K562 (cell line): ENCODE measurements at regions not wholly inside any gene's neighbourhood (a gene's known extent, or its start where the extent isn't known, plus 50 kb on each side); places are given as distances from the start of the nearest gene placed in this dataset.

Experiments
- ATAC-seq: fragments of 200-7000 bp; cut with Tn5 transposase; 3 replicates; pipeline ENCODE4 v1.9.1; 2020; ENCODE audit warnings: moderate library complexity
- BruUV-seq: library from RNA; stranded (reverse); fragments of 400-500 nt; replicated peaks from 2 replicates; lab custom pipeline; 2021; lab: Mats Ljungman, UMichigan
- CTCF ChIA-PET: fragments of 300-600 bp; formaldehyde crosslinking; extraction: SDS; loops from one replicate; lab custom pipeline; 2021; ENCODE audit warnings: low intra/inter-chr PET ratio; lab: Yijun Ruan, JAX
- POLR2A ChIA-PET: fragments of 300-600, 350-650 bp; sonication (Branson Sonifier 250); formaldehyde crosslinking; extraction: SDS; loops from one replicate; lab custom pipeline; 2021; ENCODE audit warnings: antibody characterized with exemption, inconsistent platforms; lab: Yijun Ruan, JAX
- DNase-seq, 4 experiments: peaks; one replicate each; pipeline versions ENCODE4 v3.0.0 to v3.0.0-alpha.2; 2011 to 2018; ENCODE audit warnings: low spot score in 3 of 4, mixed read lengths in 3 of 4; ENCODE audit errors: extremely low read depth in 1 of 4
- FAIRE-seq: peaks from 2 replicates; lab custom pipeline; 2011; peaks lifted over from hg19 to GRCh38; lab: Jason Lieb, UNC
- H2AFZ ChIP-seq: 2 replicates; pipeline ENCODE4 v1.6.0; 2011; ENCODE audit warnings: low read depth, low read length, control low read depth, inconsistent platforms
- H3K27ac ChIP-seq: fragments of 200-600 bp; 3 replicates; pipeline ENCODE4 v1.8.0; 2011; ENCODE audit warnings: low read depth, mild to moderate bottlenecking, control low read depth, inconsistent platforms, low read length, moderate library complexity, mixed read lengths; ENCODE audit errors: extremely low read depth
- H3K27me3 ChIP-seq, 2 experiments: fragments of 300-600 bp in 1 of 2; 2 replicates in 1 of 2; 3 replicates in 1 of 2; pipeline versions ENCODE4 v1.6.0 to v1.8.0; 2011; ENCODE audit warnings: inconsistent platforms in 2 of 2, low read length in 2 of 2, mild to moderate bottlenecking in 1 of 2, mixed read lengths in 1 of 2, moderate library complexity in 1 of 2; ENCODE audit not compliant: control insufficient read depth in 2 of 2, insufficient read depth in 2 of 2
- H3K36me3 ChIP-seq: fragments of 300-600 bp; 3 replicates; pipeline ENCODE4 v1.8.0; 2011; ENCODE audit warnings: mild to moderate bottlenecking, low read length, inconsistent platforms; ENCODE audit not compliant: control insufficient read depth, insufficient read depth
- H3K4me1 ChIP-seq, 2 experiments: fragments of 200-600 bp in 1 of 2; replicated peaks in 1 of 2; 2 replicates in 1 of 2; 3 replicates in 1 of 2; pipeline versions ENCODE4 v1.5.1 to v1.8.0; 2011; ENCODE audit warnings: inconsistent platforms in 2 of 2, low read length in 2 of 2, mild to moderate bottlenecking in 1 of 2, mixed read lengths in 1 of 2, moderate library complexity in 1 of 2; ENCODE audit not compliant: control insufficient read depth in 2 of 2, insufficient read depth in 2 of 2
- H3K4me2 ChIP-seq: 2 replicates; pipeline ENCODE4 v1.6.1; 2011; ENCODE audit warnings: low read length, control low read depth, inconsistent platforms, mixed read lengths; ENCODE audit not compliant: insufficient read depth
- H3K4me3 ChIP-seq: fragments of 200-600 bp; sonication (generic), shearing (Covaris generic); 2 replicates; pipeline ENCODE4 v1.5.1; 2016; ENCODE audit warnings: control low read depth, inconsistent platforms
- H3K79me2 ChIP-seq: fragments of 200-600 bp; 3 replicates; pipeline ENCODE4 v1.8.0; 2011; ENCODE audit warnings: low read length, inconsistent platforms; ENCODE audit not compliant: control insufficient read depth, insufficient read depth
- H3K9ac ChIP-seq, 2 experiments: 2 replicates each; pipeline versions ENCODE4 v1.6.0 to v1.6.1; 2011; ENCODE audit warnings: low read depth in 2 of 2, low read length in 2 of 2, control low read depth in 1 of 2, inconsistent platforms in 1 of 2, mild to moderate bottlenecking in 1 of 2, mixed read lengths in 1 of 2; ENCODE audit not compliant: insufficient read depth in 1 of 2
- H3K9me1 ChIP-seq: one replicate; pipeline ENCODE4 v1.6.0; 2011; ENCODE audit warnings: inconsistent platforms, mild to moderate bottlenecking, low read length, moderate library complexity; ENCODE audit not compliant: control insufficient read depth, insufficient read depth
- H3K9me3 ChIP-seq: replicated peaks from 2 replicates; pipeline ENCODE4 v1.5.1; 2011; ENCODE audit warnings: low read depth, low read length, inconsistent platforms; ENCODE audit not compliant: control insufficient read depth, insufficient read depth
- H4K20me1 ChIP-seq: replicated peaks from 2 replicates; pipeline ENCODE4 v1.6.1; 2011; ENCODE audit warnings: low read length, inconsistent platforms, mixed read lengths; ENCODE audit not compliant: control insufficient read depth, insufficient read depth
- ARNT ChIP-seq, 2 experiments: fragments of 450-650 bp; IDR thresholded peaks; 2 replicates each; pipeline ENCODE4 v1.6.1; 2016; ENCODE audit warnings: mild to moderate bottlenecking in 1 of 2
- ATF7 ChIP-seq: fragments of 450-650 bp; IDR thresholded peaks from 2 replicates; pipeline ENCODE4 v1.7.1; 2014; ENCODE audit warnings: mild to moderate bottlenecking, moderate library complexity
- ELK1 ChIP-seq: sonication (generic); formaldehyde crosslinking; IDR thresholded peaks from 2 replicates; pipeline ENCODE4 v1.8.1; 2022; ENCODE audit warnings: missing genetic modification reagents
- KLF10 ChIP-seq: fragments of 250-450 bp; sonication (Bioruptor Pico); IDR thresholded peaks from 2 replicates; pipeline ENCODE4 v1.6.1; 2021; ENCODE audit warnings: matching md5 sums
- NFXL1 ChIP-seq: fragments of 450-650 bp; formaldehyde crosslinking; IDR thresholded peaks from 2 replicates; pipeline ENCODE4 v1.4.0; 2021; ENCODE audit warnings: mild to moderate bottlenecking
- PHB ChIP-seq: fragments of 250-450 bp; sonication (Bioruptor Pico); IDR thresholded peaks from 2 replicates; pipeline ENCODE4 v1.5.0; 2021
- POLR2AphosphoS5 ChIP-seq: IDR thresholded peaks from 2 replicates; pipeline ENCODE4 v1.6.1; 2011; ENCODE audit warnings: mild to moderate bottlenecking, low read depth, low read length, moderate library complexity; ENCODE audit not compliant: control insufficient read depth, insufficient read depth
- PRDM10 ChIP-seq: fragments of 450-650 bp; IDR thresholded peaks from 2 replicates; pipeline ENCODE4 v1.6.1; 2018; ENCODE audit not compliant: partially characterized antibody
- TSHZ1 ChIP-seq: fragments of 250-450 bp; sonication (Bioruptor Pico); IDR thresholded peaks from 2 replicates; pipeline ENCODE4 v1.4.0; 2020; ENCODE audit warnings: mild to moderate bottlenecking, moderate library complexity
- ZBED1 ChIP-seq: IDR thresholded peaks from 2 replicates; pipeline ENCODE4 v1.6.1; 2014
- ZBTB17 ChIP-seq: fragments of 450-650 bp; formaldehyde crosslinking; IDR thresholded peaks from 2 replicates; pipeline ENCODE4 v1.4.0; 2020; ENCODE audit warnings: mild to moderate bottlenecking
- ZNF518B ChIP-seq: fragments of 250-450 bp; sonication (Bioruptor Pico); IDR thresholded peaks from 2 replicates; pipeline ENCODE4 v1.5.0; 2021; ENCODE audit warnings: mild to moderate bottlenecking, moderate library complexity
- WGBS: fragments of 100-300 bp; shearing (Covaris generic); methylation state at CpG from one replicate; pipeline ENCODE4 v1.1.6; 2016; ENCODE audit warnings: low coverage, mixed read lengths; ENCODE audit not compliant: insufficient coverage; ENCODE audit errors: missing lambda C conversion rate; 5-methylcytosine and 5-hydroxymethylcytosine counted together
- in situ Hi-C: fragments of 300-500 bp; cut with MboI; formaldehyde crosslinking; loops from 4 replicates; pipeline ENCODE4 v1.15.0; 2018; ENCODE audit warnings: inconsistent platforms, mixed read lengths
- intact Hi-C: fragments of 100-400 bp; cut with micrococcal nuclease; formaldehyde crosslinking; loops from 2 replicates; pipeline ENCODE4 v1.14.2; 2022

GRCh38 chr11:43996318-43996717 is 51.5 kb upstream of the ACCSL start:
- WGBS: 0% methylated on average over 4 of the region's 4 CpGs

More at GRCh38 chr11:43996318-43996717, 51.5 kb upstream of the ACCSL start:
- Histone ChIP-seq H3K4me3 (no peak overlapping the region), H3K4me1 (no peaks in the 10 kb centered on the region; a peak in 1 of 5 replicates), H3K36me3 (no peaks in the 10 kb centered on the region), H2AFZ (no peak overlapping the region), H3K27me3 (peaks cover 17 to 46% of the 10 kb centered on the region in 2 experiments; a peak in 4 of 5 replicates), H3K9ac (no peak overlapping the region), H4K20me1 (no peaks in the 10 kb centered on the region), H3K9me1 (no peaks in the 10 kb centered on the region), H3K79me2 (no peaks in the 10 kb centered on the region), H3K9me3 (no peaks in the 10 kb centered on the region; the same call in 1 of the 2 replicates), H3K4me2 (no peak overlapping the region), H3K27ac (no peak overlapping the region)
- CTCF ChIA-PET: no interaction called here
- DNase-seq (no peak), FAIRE-seq (no peak), ATAC-seq (no peak)
- in situ Hi-C loops: no loop called here
- no TSS peak for BruUV-seq
- POLR2A ChIA-PET: no interaction called here
- TF ChIP-seq ZBTB17 (CRISPR knock-in tag) (no peak), ELK1 (CRISPR knock-in tag) (no peak), PHB (CRISPR knock-in tag) (no peak), PRDM10 (no peak), ARNT (IDR thresholded peaks at IDR 0.05) (no peak), KLF10 (CRISPR knock-in tag) (no peak), ZNF518B (no peak), NFXL1 (no peak), TSHZ1 (no peak), ATF7 (no peak), ZBED1 (no peak), POLR2AphosphoS5 (no peak)
- intact Hi-C loops: no loop called here
